Gastroesophageal sphincter (tissue), 4 donors: ENCODE measurements at regions not wholly inside any gene's neighbourhood (a gene's known extent, or its start where the extent isn't known, plus 50 kb on each side); places are given as distances from the start of the nearest gene placed in this dataset.

Source experiments
- ATAC-seq: fragments of 150-250 bp; one replicate; pipeline ENCODE4 v1.9.1; 2016; ENCODE audit warnings: mild to moderate bottlenecking, moderate library complexity
- H3K27ac ChIP-seq, 4 donors: fragments of 200-600 bp; sonication (generic) in 3 of 4; 1 replicate in 3 of 4; 2 replicates in 1 of 4; pipeline ENCODE4 v1.5.1; 2016 to 2019
- H3K27me3 ChIP-seq: fragments of 200-600 bp; sonication (generic); one replicate; pipeline ENCODE4 v1.5.1; 2019
- H3K36me3 ChIP-seq, 2 donors: fragments of 200-600 bp; sonication (generic); one replicate each; pipeline ENCODE4 v1.5.1; 2019; ENCODE audit warnings: control low read depth in 1 of 2
- H3K4me1 ChIP-seq, 3 donors: fragments of 200-600 bp; sonication (generic); 1 replicate in 2 of 3; 2 replicates in 1 of 3; pipeline ENCODE4 v1.5.1; 2016 to 2019; ENCODE audit warnings: control low read depth in 2 of 3
- H3K4me3 ChIP-seq, 2 donors: fragments of 200-600 bp; sonication (generic); one replicate each; pipeline ENCODE4 v1.5.1; 2019; ENCODE audit warnings: mild to moderate bottlenecking in 1 of 2, moderate library complexity in 1 of 2
- H3K9me3 ChIP-seq, 3 donors: fragments of 200-600 bp; sonication (generic); one replicate each; pipeline ENCODE4 v1.5.1; 2017 to 2019; ENCODE audit warnings: control low read depth in 2 of 3
- EP300 ChIP-seq: sonication (generic); formaldehyde crosslinking; IDR thresholded peaks from one replicate; pipeline ENCODE4 v1.6.1; 2017; ENCODE audit warnings: antibody characterized with exemption, mild to moderate bottlenecking
- POLR2A ChIP-seq, 2 donors: fragments of 450-650 bp; IDR thresholded peaks; one replicate each; pipeline ENCODE4 v1.6.1; 2017; ENCODE audit warnings: antibody characterized with exemption in 2 of 2, mild to moderate bottlenecking in 2 of 2, moderate library complexity in 1 of 2
- POLR2AphosphoS5 ChIP-seq: sonication (generic); formaldehyde crosslinking; IDR thresholded peaks from one replicate; pipeline ENCODE4 v1.6.1; 2017; ENCODE audit warnings: antibody characterized with exemption
- WGBS, 2 donors: methylation state at CpG; one replicate each; pipeline ENCODE4 v1.1.5; 2018; ENCODE audit warnings: low coverage in 1 of 2; 5-methylcytosine and 5-hydroxymethylcytosine counted together
- TF ChIP-seq, protein P1 (sequence below), 4 experiments: fragments of 200-600 bp in 2 of 4; fragments of 450-650 bp in 2 of 4; sonication (generic) in 1 of 4; IDR thresholded peaks; one replicate each; pipeline ENCODE4 v1.5.1; 2017 to 2019; ENCODE audit warnings: antibody characterized with exemption in 4 of 4, mild to moderate bottlenecking in 2 of 4, moderate library complexity in 2 of 4

DNA sequence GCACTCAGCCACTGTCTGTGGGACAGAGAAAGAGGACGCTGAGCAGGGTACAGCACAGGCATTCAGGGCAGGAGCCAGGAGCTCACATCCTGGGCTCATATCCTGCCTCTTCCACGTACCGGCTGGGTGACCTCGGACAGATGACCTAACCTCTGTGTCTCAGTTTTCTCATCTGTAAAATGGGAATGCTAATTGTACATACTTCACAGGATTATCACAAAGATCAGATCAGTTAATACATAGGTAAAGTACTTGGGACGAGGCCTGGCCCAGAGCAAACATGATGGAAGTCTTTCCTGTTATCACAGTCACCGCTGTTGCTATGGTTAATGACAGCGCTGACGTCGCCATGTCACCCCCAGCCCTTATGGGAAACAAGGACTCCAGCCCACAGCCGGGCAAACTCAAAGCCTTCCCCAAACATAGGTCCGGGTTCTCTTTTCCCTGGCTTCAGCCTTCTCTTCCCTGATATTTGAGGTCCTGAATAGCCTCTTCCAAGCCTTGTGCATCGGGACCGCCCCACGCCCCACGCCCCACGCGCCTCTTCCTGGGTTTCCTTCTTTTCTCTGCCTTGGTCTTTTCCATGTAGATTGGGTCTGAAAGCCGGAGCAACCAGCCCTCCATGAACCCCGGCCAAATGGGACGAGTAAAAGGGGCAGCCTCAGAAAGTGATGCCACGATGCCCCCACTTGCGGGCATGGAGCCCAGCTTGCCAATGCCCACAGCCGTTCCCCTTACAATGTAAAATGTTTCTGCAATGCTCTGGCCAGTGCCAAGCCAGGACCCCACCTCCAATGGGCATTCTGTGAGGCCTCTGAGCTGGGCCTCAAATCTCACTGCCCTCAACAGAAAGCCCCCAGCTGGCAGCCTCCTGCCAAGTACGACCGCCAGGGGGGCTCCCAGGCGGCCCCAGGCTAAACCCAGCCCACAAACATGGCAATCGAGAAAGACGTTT is 125.4 kb downstream of the RFLNA start:
- peaks cover 0 to 85% (median 33%) of the 10 kb centered on the region in 3 donors for H3K4me1 ChIP-seq
- H3K27me3 ChIP-seq: no peaks in the 10 kb centered on the region
- H3K4me3 ChIP-seq: no peak overlapping the region
- 74 to 86% methylated on average over 8 to 19 of the region's 28 CpGs for WGBS, 2 donors
- no peaks in the 10 kb centered on the region for H3K9me3 ChIP-seq
- H3K36me3 ChIP-seq: peaks cover 0 to 60% of the 10 kb centered on the region in 2 donors
- no peak for ATAC-seq
- peak overlapping the region; percentile 72 to 95 (median 90) for H3K27ac ChIP-seq
- TF ChIP-seq POLR2AphosphoS5 (no peak), EP300 (no peak), POLR2A (IDR thresholded peaks at IDR 0.05) (no peak)
- TF ChIP-seq, protein P1, sequence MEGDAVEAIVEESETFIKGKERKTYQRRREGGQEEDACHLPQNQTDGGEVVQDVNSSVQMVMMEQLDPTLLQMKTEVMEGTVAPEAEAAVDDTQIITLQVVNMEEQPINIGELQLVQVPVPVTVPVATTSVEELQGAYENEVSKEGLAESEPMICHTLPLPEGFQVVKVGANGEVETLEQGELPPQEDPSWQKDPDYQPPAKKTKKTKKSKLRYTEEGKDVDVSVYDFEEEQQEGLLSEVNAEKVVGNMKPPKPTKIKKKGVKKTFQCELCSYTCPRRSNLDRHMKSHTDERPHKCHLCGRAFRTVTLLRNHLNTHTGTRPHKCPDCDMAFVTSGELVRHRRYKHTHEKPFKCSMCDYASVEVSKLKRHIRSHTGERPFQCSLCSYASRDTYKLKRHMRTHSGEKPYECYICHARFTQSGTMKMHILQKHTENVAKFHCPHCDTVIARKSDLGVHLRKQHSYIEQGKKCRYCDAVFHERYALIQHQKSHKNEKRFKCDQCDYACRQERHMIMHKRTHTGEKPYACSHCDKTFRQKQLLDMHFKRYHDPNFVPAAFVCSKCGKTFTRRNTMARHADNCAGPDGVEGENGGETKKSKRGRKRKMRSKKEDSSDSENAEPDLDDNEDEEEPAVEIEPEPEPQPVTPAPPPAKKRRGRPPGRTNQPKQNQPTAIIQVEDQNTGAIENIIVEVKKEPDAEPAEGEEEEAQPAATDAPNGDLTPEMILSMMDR (IDR thresholded peaks at IDR 0.05): no peak

- 66 to 76% methylated on average over 7 to 12 of the region's 21 CpGs for WGBS, 2 donors
- ATAC-seq: no peak
- no peaks in the 10 kb centered on the region for H3K9me3 ChIP-seq
- peaks cover 0 to 88% (median 33%) of the 10 kb centered on the region in 3 donors for H3K4me1 ChIP-seq
- H3K27me3 ChIP-seq: no peaks in the 10 kb centered on the region
- TF ChIP-seq POLR2A (IDR thresholded peaks at IDR 0.05) (no peak), EP300 (no peak), POLR2AphosphoS5 (peak; percentile 55)
- TF ChIP-seq, protein P1 (IDR thresholded peaks at IDR 0.05): no peak
- H3K4me3 ChIP-seq: no peak overlapping the region
- H3K36me3 ChIP-seq: peaks cover 0 to 60% of the 10 kb centered on the region in 2 donors
- peak overlapping the region; percentile 1 to 95 (median 90) for H3K27ac ChIP-seq
These were observed 124.6 kb downstream of the RFLNA start for GRCh38 chr12:124419292-124420040.

- Histone ChIP-seq H3K4me1 (peaks cover 0 to 88% (median 35%) of the 10 kb centered on the region in 3 donors), H3K27ac (peak overlapping the region in 3 of 4 donors; percentile 87 to 95 (median 93)), H3K36me3 (peaks cover 0 to 65% of the 10 kb centered on the region in 2 donors), H3K9me3 (no peaks in the 10 kb centered on the region), H3K27me3 (no peaks in the 10 kb centered on the region), H3K4me3 (no peak overlapping the region)
- no peak for TF ChIP-seq POLR2AphosphoS5
- TF ChIP-seq, protein P1 (IDR thresholded peaks at IDR 0.05): no peak
- TF ChIP-seq EP300: no peak
- no peak for TF ChIP-seq POLR2A (IDR thresholded peaks at IDR 0.05)
- WGBS, 2 donors: 89 to 100% methylated on average over 3 to 8 of the region's 15 CpGs
- no peak for ATAC-seq
These were observed 123.9 kb downstream of the RFLNA start for GRCh38 chr12:124418791-124419190.

DNA sequence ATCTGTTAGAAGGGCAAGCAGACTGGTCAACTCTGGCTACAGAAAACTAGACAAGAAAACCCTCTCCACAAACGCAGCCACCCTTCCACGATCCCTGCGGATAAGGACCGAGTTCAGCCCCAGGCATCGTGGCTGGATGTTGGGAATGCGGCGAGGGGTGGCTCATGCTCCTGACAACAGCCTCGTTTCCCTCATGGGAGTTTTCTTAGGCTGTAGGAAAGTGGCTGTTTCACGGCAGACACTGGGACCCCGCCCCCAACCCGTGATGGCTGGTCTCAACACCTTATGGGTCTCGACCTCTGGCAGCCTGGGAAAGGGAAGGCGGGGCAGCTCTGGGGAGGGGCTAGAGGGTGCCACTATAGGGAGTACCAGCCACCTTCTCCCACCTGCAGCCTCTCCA is 123.3 kb downstream of the RFLNA start:
- H3K36me3 ChIP-seq: peaks cover 0 to 68% of the 10 kb centered on the region in 2 donors
- TF ChIP-seq POLR2AphosphoS5: no peak
- no peak for TF ChIP-seq EP300
- TF ChIP-seq, protein P1 (IDR thresholded peaks at IDR 0.05): no peak
- no peak for TF ChIP-seq POLR2A (IDR thresholded peaks at IDR 0.05)

More for the DNA sequence above, 123.3 kb downstream of the RFLNA start:
- H3K27ac ChIP-seq: peak overlapping the region in 3 of 4 donors; percentile 87 to 95 (median 93)
- H3K9me3 ChIP-seq: no peaks in the 10 kb centered on the region
- H3K27me3 ChIP-seq: no peaks in the 10 kb centered on the region
- WGBS, 2 donors: 89 to 93% methylated on average over 6 to 10 of the region's 13 CpGs
- H3K4me1 ChIP-seq: peaks cover 0 to 88% (median 35%) of the 10 kb centered on the region in 3 donors
- ATAC-seq: no peak
- H3K4me3 ChIP-seq: no peak overlapping the region
